ENCODE measurements at regions not wholly inside any gene's neighbourhood (a gene's known extent, or its start where the extent isn't known, plus 50 kb on each side); places are given as distances from the start of the nearest gene placed in this dataset.
A peak's percentile ranks its signal among the peaks of the same experiment; 100 is the strongest.

GRCh38 chr7:132049462-132050304, 493.3 kb upstream of the PODXL start:
- Mint-ChIP-seq H3K4me3 (no peak overlapping the region), H3K27me3 (ENCODE audit: low read depth) (peaks cover 10% of the 10 kb centered on the region), H3K36me3 (ENCODE audit: insufficient read depth in 2 of 2) (peaks cover 0 to 1% of the 10 kb centered on the region in 2 donors), H3K4me1 (ENCODE audit: low read depth) (no peaks in the 10 kb centered on the region), H3K27ac (no peak overlapping the region), H3K9me3 (no peaks in the 10 kb centered on the region)
- ATAC-seq (replicated peaks in 1 of 2) (no peak), DNase-seq (peak; percentile 29 to 42)

- H3K4me1 Mint-ChIP-seq (ENCODE audit: low read depth) = no peaks in the 10 kb centered on the region
- DNase-seq = no peak
- H3K27ac Mint-ChIP-seq = no peak overlapping the region
- ATAC-seq (replicated peaks in 1 of 2) = no peak
- no peak overlapping the region for H3K4me3 Mint-ChIP-seq
- no peaks in the 10 kb centered on the region for H3K36me3 Mint-ChIP-seq (ENCODE audit: insufficient read depth in 2 of 2)
- H3K27me3 Mint-ChIP-seq (ENCODE audit: low read depth) = no peaks in the 10 kb centered on the region
- no peaks in the 10 kb centered on the region for H3K9me3 Mint-ChIP-seq
These were observed 489.1 kb upstream of the PODXL start for GRCh38 chr7:132045481-132045980.

GRCh38 chr7:132045002-132045401, 488.6 kb upstream of the PODXL start:
- no peaks in the 10 kb centered on the region for H3K9me3 Mint-ChIP-seq
- no peak for ATAC-seq (replicated peaks in 1 of 2)
- no peak for DNase-seq
- no peaks in the 10 kb centered on the region for H3K36me3 Mint-ChIP-seq (ENCODE audit: insufficient read depth in 2 of 2)
- H3K27me3 Mint-ChIP-seq (ENCODE audit: low read depth) = no peaks in the 10 kb centered on the region
- H3K4me3 Mint-ChIP-seq = no peak overlapping the region
- no peak overlapping the region for H3K27ac Mint-ChIP-seq
- H3K4me1 Mint-ChIP-seq (ENCODE audit: low read depth) = no peaks in the 10 kb centered on the region

- Mint-ChIP-seq H3K4me1 (ENCODE audit: low read depth) (no peaks in the 10 kb centered on the region), H3K4me3 (no peak overlapping the region), H3K9me3 (no peaks in the 10 kb centered on the region), H3K27me3 (ENCODE audit: low read depth) (peaks cover 4% of the 10 kb centered on the region), H3K36me3 (ENCODE audit: insufficient read depth in 2 of 2) (no peaks in the 10 kb centered on the region), H3K27ac (no peak overlapping the region)
- DNase-seq (no peak), ATAC-seq (replicated peaks in 1 of 2) (no peak)
These were observed 487.8 kb upstream of the PODXL start for GRCh38 chr7:132044247-132044646.

GRCh38 chr7:132041108-132041507, 484.7 kb upstream of the PODXL start:
- Mint-ChIP-seq H3K4me1 (ENCODE audit: low read depth) (no peaks in the 10 kb centered on the region), H3K27ac (no peak overlapping the region), H3K9me3 (no peaks in the 10 kb centered on the region), H3K27me3 (ENCODE audit: low read depth) (peaks cover 6% of the 10 kb centered on the region), H3K36me3 (ENCODE audit: insufficient read depth in 2 of 2) (no peaks in the 10 kb centered on the region), H3K4me3 (no peak overlapping the region)
- ATAC-seq (replicated peaks in 1 of 2) (no peak), DNase-seq (no peak)

GRCh38 chr7:132035517-132036362, 479.3 kb upstream of the PODXL start:
- no peak for ATAC-seq (replicated peaks in 1 of 2)
- DNase-seq = no peak
- H3K36me3 Mint-ChIP-seq (ENCODE audit: insufficient read depth in 2 of 2) = no peaks in the 10 kb centered on the region
- no peak overlapping the region for H3K27ac Mint-ChIP-seq
- no peak overlapping the region for H3K4me3 Mint-ChIP-seq
- H3K27me3 Mint-ChIP-seq (ENCODE audit: low read depth) = peaks cover 6% of the 10 kb centered on the region
- no peaks in the 10 kb centered on the region for H3K4me1 Mint-ChIP-seq (ENCODE audit: low read depth)
- H3K9me3 Mint-ChIP-seq = peaks cover 0 to 2% of the 10 kb centered on the region in 2 donors

GRCh38 chr7:132034748-132035416, 478.5 kb upstream of the PODXL start:
- no peak overlapping the region for H3K4me3 Mint-ChIP-seq
- ATAC-seq (replicated peaks in 1 of 2) (no peak), DNase-seq (no peak)
- peaks cover 6% of the 10 kb centered on the region for H3K27me3 Mint-ChIP-seq (ENCODE audit: low read depth)
- no peak overlapping the region for H3K27ac Mint-ChIP-seq
- H3K36me3 Mint-ChIP-seq (ENCODE audit: insufficient read depth in 2 of 2) = no peaks in the 10 kb centered on the region
- H3K9me3 Mint-ChIP-seq = peaks cover 0 to 2% of the 10 kb centered on the region in 2 donors
- no peaks in the 10 kb centered on the region for H3K4me1 Mint-ChIP-seq (ENCODE audit: low read depth)

- H3K9me3 Mint-ChIP-seq = peaks cover 0 to 2% of the 10 kb centered on the region in 2 donors
- no peaks in the 10 kb centered on the region for H3K27me3 Mint-ChIP-seq (ENCODE audit: low read depth)
- ATAC-seq (replicated peaks in 1 of 2) (no peak), DNase-seq (no peak)
- H3K4me3 Mint-ChIP-seq = no peak overlapping the region
- H3K4me1 Mint-ChIP-seq (ENCODE audit: low read depth) = no peaks in the 10 kb centered on the region
- H3K27ac Mint-ChIP-seq = no peak overlapping the region
- no peaks in the 10 kb centered on the region for H3K36me3 Mint-ChIP-seq (ENCODE audit: insufficient read depth in 2 of 2)
These were observed 474.5 kb upstream of the PODXL start for GRCh38 chr7:132030883-132031282.

GRCh38 chr7:132030086-132030568, 473.7 kb upstream of the PODXL start:
- H3K4me1 Mint-ChIP-seq (ENCODE audit: low read depth) = no peaks in the 10 kb centered on the region
- no peak overlapping the region for H3K27ac Mint-ChIP-seq
- H3K36me3 Mint-ChIP-seq (ENCODE audit: insufficient read depth in 2 of 2) = no peaks in the 10 kb centered on the region
- ATAC-seq (replicated peaks in 1 of 2) (no peak), DNase-seq (no peak)
- H3K27me3 Mint-ChIP-seq (ENCODE audit: low read depth) = no peaks in the 10 kb centered on the region
- H3K9me3 Mint-ChIP-seq = peaks cover 0 to 2% of the 10 kb centered on the region in 2 donors
- H3K4me3 Mint-ChIP-seq = no peak overlapping the region

GRCh38 chr7:132029369-132030085, 473.1 kb upstream of the PODXL start:
- Mint-ChIP-seq H3K4me1 (ENCODE audit: low read depth) (no peaks in the 10 kb centered on the region), H3K9me3 (peaks cover 0 to 2% of the 10 kb centered on the region in 2 donors), H3K27ac (no peak overlapping the region), H3K27me3 (ENCODE audit: low read depth) (no peaks in the 10 kb centered on the region), H3K36me3 (ENCODE audit: insufficient read depth in 2 of 2) (no peaks in the 10 kb centered on the region), H3K4me3 (no peak overlapping the region)
- DNase-seq (no peak), ATAC-seq (replicated peaks in 1 of 2) (no peak)

GRCh38 chr7:132028144-132028920, 471.9 kb upstream of the PODXL start:
- Mint-ChIP-seq H3K27me3 (ENCODE audit: low read depth) (no peaks in the 10 kb centered on the region), H3K36me3 (ENCODE audit: insufficient read depth in 2 of 2) (no peaks in the 10 kb centered on the region), H3K9me3 (no peaks in the 10 kb centered on the region), H3K27ac (no peak overlapping the region), H3K4me3 (no peak overlapping the region), H3K4me1 (ENCODE audit: low read depth) (no peaks in the 10 kb centered on the region)
- DNase-seq (no peak), ATAC-seq (replicated peaks in 1 of 2) (no peak)

- Mint-ChIP-seq H3K36me3 (ENCODE audit: insufficient read depth in 2 of 2) (no peaks in the 10 kb centered on the region), H3K4me3 (no peak overlapping the region), H3K9me3 (no peaks in the 10 kb centered on the region), H3K4me1 (ENCODE audit: low read depth) (no peaks in the 10 kb centered on the region), H3K27ac (no peak overlapping the region), H3K27me3 (ENCODE audit: low read depth) (no peaks in the 10 kb centered on the region)
- ATAC-seq (replicated peaks in 1 of 2) = no peak
- no peak for DNase-seq
These were observed 467.9 kb upstream of the PODXL start for GRCh38 chr7:132024290-132024689.
